HPDE6-E6E7 (cell line): ENCODE measurements at regions not wholly inside any gene's neighbourhood (a gene's known extent, or its start where the extent isn't known, plus 50 kb on each side); places are given as distances from the start of the nearest gene placed in this dataset.

Experiments used
- DNase-seq: peaks from one replicate; pipeline ENCODE4 v3.0.0; 2011; ENCODE audit warnings: missing footprints; ENCODE audit errors: extremely low spot score

DNA sequence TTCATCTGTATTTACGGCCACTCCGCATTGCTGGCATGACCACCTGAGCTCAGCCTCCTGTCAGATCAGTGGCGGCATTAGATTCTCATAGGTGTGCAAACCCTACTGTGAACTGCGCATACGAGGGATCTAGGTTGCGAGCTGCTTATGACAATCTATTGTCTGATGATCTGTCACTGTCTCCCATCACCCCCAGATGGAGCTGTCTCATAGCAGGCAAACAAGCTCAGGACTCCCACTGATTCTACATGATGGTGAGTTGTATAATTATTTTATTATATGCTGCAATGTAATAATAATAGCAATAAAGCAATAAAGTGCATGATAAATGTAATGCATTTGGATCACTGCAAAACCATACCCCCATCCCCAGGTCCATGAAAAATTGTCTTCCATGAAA, 1172.9 kb upstream of the AUTS2 start:
- no peak for DNase-seq

DNA sequence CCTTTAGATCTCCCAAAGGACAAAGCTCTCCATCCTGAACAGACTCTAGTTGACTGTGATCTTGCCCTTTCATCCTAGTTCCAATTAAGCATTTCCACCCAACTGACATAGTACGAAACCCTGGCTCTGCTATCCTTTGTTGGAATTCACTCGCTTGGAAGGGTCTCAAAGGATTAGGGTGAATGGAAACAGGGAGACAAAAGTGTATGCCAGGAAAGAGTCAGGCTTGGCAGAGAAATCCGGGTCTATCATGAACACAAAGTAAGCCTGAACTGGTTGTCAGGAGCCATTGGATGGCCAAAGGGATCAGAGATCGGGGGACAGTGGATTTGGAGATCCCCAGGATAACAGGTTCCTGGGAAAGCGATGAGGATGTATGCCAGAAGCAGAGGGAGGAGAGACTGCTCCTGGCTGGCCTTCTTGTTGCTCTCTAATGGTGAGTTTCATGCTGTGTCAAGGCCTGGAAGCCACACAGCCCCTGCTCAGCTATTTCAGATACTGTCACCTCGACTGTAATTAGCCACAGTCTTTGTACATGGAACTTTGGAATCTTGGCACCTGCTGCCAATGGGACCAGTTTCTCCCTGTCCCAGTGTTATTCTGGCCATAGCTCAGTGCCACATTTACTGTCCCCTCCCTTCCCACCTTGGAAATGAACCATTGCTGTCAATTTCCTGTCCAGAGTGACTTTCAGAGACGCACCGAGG, 1168.7 kb upstream of the AUTS2 start:
- no peak for DNase-seq

DNA sequence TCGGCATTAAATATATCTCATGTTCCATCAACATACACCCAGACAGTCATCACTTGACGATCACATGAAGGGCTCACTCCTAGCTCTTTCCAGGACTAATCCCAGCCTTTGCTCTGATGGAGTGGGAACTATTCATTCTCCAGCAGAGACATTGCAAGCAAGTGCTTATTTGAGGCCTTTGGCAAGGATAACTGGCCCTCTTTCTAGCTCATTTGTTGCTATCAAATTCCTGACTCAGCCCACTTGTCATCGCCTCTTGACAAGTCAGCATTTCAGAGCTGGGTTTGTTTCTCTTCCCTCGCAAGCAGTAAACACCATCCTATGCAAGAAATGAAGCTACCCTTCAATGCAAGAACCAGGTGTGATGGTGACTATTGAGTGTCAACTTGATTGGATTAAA, 1165.7 kb upstream of the AUTS2 start:
- DNase-seq, result no peak

DNA sequence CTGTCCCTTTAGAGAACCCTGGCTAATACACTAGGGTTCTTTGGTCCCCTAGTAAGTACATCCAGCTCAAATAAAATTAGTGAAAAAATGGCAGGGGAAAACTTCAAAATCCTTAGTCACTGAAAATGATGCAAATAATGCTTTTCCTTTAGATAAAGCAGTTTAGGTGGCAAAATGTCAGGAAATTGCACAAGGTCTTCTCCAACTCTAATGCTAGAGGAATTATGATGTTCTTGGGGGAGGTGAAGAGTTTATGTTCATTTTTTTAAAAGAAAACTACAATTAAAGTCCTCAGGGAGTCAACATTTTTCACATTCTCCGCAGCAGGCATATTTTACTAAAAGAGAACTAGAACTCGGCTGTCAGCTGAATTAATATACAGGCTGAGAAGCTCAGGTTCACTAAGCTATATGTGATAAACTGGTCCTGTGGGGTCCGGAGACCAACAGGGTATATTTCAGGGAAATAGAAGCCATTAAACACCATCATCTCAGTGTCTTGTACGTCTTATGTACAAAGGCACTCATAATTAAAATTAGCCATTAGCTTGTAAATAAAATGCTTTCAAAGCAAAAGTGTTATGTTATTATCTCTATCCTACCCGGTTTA, 1164.7 kb upstream of the AUTS2 start:
- no peak for DNase-seq

DNA sequence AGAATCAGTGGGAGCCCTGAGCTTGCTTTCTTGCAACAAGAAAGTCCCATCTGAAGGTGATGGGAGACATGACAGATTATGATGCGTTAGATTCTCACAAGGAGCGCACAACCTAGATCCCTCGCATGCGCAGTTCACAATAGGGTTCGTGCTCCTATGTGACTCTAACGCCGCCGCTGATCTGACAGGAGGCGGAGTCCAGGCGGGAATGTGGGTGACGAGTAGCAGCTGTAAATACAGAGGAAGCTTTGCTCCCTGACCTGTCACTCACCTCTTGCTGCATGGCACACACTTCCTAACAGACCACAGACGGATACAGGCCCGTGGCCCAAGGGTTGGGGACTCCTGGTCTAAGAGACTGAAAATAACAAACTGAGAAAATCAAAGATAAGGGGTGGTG, 1163.4 kb upstream of the AUTS2 start:
- no peak for DNase-seq

DNA sequence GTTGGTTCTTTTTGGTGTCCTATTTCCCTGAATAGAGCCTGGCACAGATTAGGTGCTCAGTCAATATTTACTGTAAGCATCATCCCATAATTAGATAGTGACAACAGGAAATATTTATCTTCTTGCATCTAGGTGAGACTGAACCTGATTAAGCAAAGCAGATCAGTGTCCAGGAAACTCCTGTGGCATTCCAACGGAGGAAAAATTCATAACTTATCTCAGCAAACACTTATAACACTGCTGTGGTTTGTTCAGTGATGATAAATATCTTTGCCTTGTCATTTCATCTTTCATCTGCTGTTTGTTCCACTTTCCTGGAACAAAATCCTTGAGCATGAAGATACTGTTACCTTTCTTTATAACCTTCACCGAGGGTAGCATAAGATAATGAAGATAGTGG, 1160.3 kb upstream of the AUTS2 start:
- DNase-seq, result no peak

DNA sequence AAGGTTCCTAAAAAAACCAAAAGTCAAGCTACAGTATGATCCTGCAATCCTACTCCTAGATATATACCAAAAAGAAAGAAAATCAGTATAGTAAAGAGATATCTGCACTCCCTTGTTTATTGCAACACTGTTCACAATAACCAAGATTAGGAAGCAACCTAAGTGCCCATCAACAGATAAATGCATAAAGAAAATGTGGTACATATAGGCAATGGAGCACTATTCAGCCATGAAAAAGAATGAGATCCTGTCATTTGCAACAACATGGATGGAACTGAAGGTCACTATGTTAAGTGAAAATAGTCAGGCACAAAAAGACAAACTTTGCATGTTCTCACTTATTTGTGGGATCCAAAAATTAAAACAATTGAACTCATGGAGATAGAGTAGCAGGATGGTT, 1159.5 kb upstream of the AUTS2 start:
- DNase-seq, result no peak

DNA sequence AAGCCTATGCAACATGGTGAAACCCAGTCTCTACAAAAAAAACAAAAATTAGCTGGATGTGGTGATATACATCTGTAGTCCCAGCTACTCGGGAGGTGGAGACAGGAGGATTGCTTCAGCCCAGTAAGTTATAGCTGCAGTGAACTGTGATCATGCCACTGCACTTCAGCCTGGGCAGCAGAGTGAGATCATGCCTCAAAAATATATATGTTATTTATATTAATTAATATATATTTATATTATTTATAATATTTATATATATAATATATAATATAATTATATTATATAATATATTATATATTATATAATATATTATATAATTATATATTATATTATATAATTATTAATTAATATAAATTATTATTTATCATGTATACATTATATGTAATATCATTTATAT, 1158.4 kb upstream of the AUTS2 start:
- no peak for DNase-seq

DNA sequence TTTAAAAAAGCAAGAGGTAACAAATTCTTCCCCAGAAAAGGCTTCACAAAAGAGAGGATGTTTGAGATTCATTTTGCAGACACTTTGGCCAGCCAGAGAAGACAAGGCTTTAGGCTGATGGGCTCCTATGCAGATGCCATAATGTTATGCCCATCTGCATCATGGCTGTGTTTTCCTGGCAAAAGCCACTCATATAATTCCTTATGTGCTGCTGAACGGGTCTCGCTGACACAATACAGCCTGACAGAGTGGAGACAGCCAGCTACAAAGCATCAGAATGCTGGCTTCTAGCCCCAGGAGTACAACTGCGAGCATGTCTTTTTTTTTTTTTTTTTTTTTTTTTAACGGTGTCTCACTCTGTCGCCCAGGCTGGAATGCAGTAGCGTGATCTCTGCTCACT, 1157.4 kb upstream of the AUTS2 start:
- DNase-seq, result no peak

DNA sequence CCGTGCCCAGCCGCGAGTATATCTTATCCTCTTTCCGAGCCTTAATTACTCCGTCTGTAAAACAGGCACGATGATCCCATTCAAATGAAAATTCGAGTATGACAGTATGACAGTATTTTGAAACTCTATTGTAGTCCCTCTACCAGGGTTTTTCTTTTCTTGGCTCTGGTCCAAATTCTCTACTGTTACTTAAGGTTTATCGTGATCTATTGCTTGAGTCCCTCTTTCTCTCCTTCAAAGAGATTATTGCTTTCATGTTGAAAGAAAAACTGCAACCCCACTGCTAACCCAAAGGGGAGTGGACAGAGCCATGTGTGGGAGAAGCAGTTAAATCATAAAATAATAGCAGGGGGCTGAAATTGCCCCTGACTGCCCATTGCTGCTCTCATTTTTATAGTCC, 1156.6 kb upstream of the AUTS2 start:
- DNase-seq, result no peak

DNA sequence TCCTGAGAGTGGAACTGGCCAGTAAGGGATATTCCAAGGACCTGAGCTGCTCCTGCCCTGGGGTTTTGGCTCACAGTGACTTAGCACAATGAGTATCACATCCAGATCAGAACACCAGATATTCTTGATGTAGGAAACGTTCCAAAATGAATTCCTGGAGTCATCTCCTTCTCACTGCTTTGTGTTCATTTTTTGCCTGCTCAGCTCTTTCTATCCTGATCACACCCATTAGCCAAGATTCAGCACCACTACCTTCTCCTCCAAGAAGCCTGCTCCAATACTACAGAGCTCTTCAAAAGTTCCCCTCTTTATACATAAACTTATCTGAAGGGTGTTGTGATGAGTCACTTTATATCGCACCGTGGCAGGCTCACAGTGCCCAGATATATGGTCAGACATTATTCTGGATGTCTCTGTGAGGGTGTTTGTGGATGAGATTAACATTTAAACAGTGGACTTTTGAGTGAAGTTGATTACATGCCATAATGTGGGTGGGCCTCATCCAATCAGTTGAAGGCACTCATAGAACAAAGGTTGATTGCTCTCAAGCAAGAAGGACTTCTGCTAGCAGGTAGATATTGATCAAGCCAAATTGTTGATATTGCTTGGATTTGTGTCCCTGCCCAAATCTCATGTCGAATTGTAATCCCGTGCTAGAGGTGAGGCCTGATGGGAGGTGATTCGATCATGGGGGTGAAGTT, 1155.2 kb upstream of the AUTS2 start:
- no peak for DNase-seq

DNA sequence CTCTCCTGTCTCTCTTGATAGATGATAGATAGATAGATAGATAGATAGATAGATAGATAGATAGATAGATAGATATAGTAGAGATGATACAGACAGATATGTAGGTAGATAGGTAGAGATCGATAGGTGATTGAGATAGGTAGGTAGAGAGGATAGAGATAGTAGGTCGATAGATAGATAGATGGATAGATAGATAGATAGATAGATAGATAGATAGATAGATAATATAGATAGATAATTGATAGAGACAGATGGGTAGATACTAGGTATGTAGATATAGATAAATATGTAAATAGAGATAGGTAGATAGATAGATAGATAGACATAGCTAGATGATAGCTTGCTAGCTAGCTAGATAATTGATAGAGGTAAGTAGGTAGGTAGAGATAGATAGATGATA, 1154.2 kb upstream of the AUTS2 start:
- DNase-seq, result no peak

DNA sequence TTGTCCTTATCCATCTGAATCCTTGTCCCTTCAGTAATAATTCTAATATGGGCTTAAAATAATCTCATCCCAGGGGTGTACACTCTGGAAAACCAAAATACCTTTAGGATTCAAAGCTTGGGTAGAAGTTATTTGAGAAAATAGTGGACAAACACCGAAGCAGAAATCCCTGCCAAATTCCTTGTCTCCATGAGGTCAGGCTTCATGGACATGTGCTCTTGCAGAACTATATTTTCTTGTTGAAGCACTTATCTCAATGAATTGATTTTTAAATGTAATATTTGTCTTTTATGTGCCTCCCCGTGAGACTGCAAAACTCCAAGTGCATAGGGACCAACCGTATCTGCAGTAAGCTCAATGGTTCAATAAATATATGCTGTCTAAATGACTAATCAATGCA, 1153.3 kb upstream of the AUTS2 start:
- no peak for DNase-seq

DNA sequence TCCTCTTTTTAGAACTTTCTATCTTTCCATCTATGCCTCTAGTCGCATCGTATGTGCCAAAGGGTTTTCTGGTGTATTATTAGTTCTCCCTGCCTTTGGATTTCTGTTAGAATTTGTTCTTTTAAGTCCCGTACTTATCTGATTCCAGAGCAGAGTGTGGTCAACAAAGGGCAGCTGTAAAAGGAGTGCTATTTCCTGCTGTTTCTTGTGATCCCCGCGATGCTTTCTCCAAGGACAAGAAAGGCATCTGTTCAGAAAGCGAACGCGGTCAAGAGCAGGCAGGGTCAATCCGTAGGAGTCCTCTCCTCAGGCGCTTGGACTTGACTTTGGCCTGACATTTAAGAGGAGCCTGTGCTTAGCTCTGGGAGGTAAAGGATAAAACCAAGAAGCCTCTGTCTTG, 1152.1 kb upstream of the AUTS2 start:
- no peak for DNase-seq

DNA sequence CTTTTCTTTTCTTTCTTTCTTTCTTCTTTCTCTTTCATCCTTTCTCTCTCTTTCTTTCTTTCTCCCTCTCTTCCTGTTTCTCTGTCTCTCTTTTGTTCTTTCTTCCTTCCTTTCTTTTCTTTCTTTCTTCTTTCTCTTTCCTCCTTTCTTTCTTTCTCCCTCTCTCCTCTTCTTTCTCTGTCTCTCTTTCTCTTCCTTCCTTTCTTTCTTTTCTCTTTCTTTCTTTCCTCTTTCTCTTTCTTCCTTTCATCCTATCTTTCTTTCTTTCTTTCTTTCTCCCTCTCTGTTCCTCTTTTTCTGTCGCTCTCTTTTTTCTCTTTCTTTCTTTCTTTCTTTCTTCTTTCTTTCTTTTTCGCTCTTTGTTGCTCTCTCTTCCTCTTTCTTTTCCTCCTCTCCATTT, 1149.2 kb upstream of the AUTS2 start:
- DNase-seq, result no peak

DNA sequence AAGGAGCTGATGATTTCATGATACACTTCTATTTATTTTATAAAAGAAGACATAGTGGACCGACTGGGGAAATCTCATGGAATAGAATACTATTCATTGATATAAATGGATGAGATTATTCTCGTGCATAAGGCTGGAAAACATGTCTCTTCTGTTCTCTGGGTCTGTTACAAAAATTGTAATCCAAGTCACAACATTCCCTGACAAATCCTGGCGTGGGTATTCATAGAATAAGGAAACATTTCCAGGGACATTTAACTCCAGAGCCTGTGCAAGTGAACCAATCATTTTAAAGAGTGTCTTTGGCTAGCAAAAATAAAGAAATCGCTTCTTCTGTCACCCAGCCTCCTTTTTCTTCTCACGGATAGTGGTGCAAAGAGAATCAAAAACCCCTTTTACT, 1148.5 kb upstream of the AUTS2 start:
- no peak for DNase-seq

DNA sequence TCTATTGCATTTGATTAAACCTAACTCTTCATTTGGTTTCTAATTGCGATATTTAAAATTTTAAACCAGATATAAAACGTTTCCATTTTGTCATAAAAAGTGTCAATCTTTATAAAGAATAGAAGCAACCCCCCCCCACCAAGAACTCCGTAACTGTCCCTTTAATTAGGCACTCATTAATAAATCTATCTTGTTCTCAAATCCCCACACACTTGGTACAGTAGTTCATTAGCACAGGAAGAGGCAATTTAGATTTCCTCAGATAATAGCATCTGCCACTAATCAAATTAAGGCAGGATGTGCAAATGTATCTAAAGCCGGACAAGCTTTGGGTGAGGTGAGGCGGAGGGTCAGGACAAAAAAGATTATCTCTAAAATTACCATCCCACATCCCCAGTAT, 1143.3 kb upstream of the AUTS2 start:
- no peak for DNase-seq

DNA sequence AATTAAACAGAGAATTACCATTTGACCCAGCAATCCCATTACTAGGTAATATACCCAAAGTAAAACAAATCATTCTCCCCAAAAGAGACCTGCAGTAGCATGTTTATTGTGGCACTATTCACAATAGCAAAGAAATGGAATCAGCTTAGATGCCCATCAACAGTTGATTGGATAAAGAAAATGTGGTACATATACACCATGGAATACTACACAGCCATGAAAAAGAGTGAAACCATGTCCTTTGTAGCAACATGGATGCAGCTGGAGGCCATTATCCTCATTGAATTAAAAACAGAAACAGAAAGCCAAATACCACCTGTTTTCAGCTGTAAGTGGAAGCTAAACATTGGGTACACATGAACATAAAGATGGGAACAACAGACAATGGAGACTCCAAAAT, 1141.8 kb upstream of the AUTS2 start:
- DNase-seq, result no peak

DNA sequence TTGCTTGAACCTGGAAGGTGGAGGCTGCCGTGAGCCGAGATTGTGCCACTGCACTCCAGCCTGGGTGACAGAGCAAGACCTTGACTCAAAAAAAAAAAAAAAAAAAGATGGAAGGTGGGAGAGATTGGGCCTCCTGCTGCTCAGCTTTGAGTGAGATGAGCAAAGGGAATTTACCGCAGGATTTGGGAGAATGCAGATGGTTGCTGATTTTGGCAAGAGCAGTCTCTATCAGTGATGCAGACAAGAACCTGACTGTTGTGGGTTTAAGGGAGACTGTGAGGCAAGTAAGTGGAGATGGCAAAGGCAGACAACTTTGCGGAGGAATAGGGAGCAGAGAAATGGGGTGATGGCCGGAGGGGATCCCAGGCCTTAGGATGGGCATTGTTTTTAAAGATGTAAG, 1140.8 kb upstream of the AUTS2 start:
- no peak for DNase-seq

DNA sequence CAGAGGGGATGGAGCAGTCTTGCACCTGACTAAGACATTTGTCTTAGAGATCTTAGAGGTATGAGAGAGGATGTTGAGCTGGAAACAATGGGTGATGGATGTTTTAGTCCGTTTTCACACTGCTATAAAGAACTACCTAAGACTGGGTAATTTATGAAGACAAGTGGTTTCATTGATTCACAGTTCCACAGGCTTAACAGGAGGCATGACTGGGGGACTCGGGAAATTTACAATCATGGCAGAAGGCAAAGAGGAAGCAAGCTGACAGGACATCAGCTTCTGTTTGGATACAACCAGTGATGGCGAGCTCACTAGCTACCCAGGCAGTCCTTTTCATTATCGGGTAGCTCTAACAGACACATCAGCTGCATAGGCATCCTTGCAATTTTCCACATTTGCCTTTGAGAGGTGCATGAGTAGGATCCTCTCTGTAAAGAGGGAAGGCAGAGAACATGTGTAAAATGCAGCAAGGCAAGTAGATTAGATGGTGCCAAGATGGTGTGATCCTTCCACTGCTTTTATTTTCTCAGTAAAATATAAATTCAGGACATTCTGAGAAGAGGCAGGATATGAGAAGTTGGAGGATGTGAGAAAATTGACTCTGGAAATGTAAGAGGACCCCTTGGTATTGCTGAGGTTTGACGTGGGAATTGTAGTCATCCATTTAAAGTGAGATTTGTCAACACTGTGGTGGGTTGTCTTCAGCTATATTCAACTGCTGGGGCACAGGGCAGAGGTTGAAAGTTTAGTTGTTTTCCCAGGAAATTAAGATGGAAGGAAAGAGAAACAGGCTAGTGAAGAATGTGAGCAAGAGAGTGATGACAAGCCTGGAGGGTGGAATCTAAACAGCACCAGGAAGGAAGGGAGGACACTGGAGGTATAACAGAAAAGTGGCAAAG, 1140.0 kb upstream of the AUTS2 start:
- DNase-seq, result no peak

DNA sequence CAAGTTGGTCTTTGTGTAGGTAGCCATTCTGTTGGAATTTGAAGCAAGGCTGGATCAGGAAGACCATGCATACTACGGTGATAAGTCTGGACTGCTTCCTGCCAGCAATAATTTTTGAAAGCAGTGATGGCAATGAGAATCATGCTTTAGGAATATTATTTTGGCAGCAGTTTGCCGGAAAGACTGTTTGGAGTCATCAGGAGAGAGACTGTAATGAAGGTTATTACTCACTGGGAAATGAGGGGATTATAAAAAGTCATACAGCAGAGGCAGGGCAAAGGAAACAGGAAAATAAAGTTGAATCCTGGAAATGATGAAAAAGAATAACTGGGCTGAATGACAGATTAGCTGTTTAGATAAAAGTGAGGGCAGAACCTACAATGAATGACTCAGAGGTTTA, 1136.8 kb upstream of the AUTS2 start:
- DNase-seq, result no peak

DNA sequence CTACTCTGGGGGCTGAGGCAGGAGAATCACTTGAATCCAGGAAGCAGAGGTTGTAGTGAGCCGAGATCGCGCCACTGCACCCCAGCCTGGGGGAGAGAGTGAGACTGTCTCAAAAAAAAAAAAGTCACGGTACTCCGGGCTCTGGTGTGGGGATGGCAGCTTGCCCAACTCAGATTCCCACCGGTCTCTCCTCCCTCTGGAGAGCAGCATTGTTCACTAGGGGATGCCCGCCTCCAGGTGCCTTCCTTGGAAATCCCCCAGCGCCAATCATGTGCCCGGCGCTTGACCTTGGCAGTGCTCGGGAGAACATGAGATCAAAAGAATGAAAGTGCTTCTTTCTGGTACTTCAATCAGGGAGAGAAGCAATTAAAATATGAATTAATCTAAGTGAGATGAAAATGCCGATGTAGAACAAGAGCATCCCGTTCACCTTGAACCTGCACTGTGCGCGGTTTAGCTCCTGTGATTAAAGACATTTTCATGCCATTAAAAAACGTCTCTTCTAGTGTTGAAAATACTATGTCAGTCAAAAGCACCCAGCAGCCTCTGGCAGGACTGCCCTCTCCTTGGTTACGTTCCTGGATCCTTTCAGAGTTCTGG, 1127.3 kb upstream of the AUTS2 start:
- no peak for DNase-seq
